GM21447 (cell line): ENCODE measurements at regions not wholly inside any gene's neighbourhood (a gene's known extent, or its start where the extent isn't known, plus 50 kb on each side); places are given as distances from the start of the nearest gene placed in this dataset.

Experiments
- ATAC-seq: cut with Tn5 transposase; IDR thresholded peaks from one replicate; pipeline ENCODE4 v1.9.1; 2021; ENCODE audit not compliant: unreplicated experiment

DNA sequence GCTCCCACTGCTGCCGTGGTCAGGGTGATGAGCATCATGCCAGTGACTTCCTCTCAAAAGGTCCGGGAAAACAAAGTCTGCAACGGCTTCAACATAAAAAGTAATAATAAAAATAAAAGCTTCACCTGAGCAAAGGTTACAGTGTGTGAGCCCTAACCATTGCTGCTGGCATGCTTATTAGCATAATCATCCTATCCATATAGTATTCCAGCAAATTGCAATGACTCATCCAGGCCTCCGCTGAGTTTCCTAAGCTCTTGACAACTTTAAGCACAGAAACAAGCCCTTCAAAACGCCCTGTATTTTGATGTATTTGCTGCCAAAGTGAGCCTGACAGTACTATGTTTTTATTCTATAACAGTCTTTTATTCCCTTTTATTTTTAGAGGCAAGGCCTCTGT is 100.5 kb downstream of the AASDH start:
- ATAC-seq, result no peak

DNA sequence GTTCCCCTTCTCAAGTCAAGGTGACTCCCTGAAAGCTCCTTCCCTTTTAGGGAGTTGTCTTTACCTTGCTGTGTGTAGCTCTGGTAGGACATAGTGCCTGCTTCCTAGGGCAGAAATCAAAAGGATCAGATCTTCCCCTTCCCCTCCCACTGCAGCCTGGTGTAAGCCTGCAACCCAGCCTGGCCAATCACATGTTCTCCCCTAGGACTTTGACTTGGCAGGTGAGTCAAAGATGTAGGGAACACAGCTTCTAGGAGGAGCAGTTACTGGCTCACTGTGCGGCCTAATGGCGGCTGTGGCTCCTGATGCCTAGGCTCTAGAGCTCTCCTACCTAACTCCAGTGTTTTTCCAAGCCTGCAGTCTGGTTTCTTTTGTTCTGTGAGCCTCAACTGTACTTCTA is 103.9 kb downstream of the AASDH start:
- no peak for ATAC-seq

DNA sequence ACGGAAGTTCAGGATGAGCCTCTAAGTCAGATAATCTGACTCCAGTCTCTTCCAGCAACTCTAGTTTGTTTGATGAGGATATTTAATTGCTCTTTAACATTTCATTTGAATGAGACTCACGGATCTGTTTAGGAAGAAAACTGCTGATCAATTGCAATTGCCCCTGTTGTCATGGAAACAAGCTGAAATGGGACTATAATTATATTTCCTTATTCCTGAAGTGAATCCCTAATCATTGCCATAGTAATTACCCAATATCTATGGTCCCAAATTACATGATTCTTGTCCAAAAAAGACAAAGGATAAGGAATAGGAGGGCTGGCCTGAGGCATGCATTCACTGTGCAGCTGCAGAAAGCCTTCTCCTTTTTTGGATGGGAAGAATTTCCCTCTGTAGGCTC is 105.3 kb downstream of the AASDH start:
- ATAC-seq, result no peak

DNA sequence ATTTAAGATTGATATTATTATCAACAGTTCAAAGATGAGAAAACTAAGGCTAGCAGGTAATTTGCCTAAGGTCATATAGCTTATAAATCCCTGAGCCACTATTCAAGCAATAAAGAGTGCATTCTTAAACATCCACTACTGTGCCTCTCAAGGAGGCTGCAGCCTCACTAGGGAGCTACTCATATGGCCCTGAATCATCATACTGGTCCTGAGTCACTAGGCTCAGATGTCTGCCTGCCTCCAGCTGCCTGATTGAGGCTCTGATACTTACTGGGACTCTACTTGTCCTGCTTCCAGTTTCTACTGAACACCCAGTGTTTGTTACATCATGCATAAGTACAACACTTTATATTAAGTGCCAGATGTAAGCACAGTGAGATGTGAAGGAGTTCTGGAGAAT is 110.7 kb downstream of the AASDH start:
- no peak for ATAC-seq

- ATAC-seq, result no peak
Measured at GRCh38 chr4:56273391-56273790, 113.9 kb downstream of the AASDH start.

DNA sequence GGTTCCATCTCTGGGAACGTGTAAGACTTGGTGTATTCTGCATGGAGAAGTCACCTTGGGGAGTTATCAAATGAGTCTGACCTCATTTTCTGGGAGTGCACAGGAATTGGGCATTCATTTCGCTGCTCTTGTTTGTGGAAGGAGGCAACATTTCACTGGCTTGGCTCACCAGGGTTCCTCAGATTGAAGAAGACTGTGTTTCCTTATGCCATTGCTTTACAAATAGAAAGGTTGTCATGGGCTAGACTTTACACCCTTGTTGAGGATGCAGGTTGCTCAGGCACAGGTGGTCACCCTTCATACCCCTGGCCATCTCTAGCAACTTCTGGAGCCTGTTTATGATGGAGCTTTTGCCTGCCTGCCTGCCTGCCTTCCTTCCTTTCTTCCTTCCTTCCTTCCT is 114.4 kb downstream of the AASDH start:
- no peak for ATAC-seq

DNA sequence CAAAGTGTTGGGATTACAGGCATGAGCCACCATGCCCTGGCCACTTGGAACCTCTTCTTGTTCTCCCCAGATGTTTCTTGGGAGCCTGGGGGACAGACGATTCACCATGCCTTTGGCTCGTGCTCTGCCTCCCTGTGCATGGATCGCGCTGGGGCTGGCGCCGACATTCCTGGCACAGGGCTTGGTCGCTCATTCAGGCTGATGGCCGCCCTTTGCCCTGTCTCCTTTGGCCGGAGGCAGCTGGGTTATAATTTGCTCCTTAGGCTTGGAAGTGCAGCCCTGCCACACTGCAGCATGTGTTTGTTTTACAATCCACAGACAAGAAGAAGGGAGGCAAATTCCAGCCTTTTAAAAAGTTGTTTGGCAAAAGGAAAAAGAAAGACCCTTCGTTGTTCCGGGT is 115.3 kb downstream of the AASDH start:
- ATAC-seq, result no peak

DNA sequence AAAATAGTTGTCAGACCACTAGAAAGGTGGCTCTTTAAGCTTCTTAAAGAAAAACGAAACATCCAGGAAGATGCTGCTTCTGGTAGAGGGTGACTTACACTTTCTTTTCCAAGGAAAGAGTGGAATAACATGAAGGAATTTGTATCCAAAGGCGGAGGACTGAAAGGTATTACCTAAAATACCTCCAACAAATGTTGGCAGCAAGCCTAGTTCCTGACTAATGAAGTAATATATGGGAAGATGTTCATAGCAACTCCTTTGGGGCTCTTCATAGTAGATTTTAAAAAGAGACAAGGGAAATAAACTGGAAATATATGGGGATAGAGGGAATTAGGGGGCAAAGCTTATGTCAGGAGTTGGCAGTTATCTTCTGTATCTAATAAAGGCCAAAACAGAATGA is 116.2 kb downstream of the AASDH start:
- ATAC-seq, result no peak

DNA sequence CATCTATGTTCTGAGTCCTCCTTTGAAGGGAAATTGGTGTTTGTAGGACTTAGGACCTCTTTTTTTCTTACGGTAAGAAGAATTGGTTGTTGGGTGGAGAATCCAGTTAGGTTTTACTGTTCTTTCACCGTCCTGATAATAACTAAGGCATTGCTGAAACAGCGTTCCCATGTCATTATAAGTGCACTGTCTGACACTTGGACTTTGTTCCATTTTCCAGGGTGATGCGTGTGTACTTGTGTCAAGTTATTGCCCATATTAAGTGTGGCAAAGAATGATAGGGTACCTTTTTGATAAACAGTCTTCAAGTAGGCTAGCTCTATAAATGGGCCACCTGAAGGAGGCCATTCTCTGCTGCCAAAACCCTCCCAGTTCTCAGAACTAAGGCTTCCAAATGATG is 119.7 kb downstream of the AASDH start:
- no peak for ATAC-seq

GRCh38 chr4:56264873-56265272 is 122.4 kb downstream of the AASDH start:
- ATAC-seq, result no peak

DNA sequence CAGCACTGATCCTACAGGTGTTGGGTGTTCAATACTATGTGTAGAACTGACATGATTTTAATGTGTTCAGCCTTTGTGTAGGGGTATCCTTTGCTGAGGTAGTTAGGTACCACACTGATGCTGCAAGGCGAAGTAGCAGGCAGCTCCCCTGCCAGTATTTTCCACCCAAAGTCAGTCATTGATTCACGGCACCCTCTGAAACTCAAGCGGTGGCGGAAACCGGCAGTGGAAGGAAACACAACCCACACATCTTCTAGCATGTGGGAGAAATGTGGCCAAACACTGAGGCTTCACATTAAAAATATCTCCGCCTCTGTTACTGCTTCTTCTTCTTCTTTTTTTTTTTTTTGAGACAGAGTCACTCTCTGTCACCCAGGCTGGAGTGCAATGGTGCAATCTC is 126.3 kb downstream of the AASDH start:
- ATAC-seq, result no peak

GRCh38 chr4:56260320-56260719 is 127.0 kb downstream of the AASDH start:
- no peak for ATAC-seq

- no peak for ATAC-seq
Measured at GRCh38 chr4:56259655-56260054, 127.6 kb downstream of the AASDH start.

DNA sequence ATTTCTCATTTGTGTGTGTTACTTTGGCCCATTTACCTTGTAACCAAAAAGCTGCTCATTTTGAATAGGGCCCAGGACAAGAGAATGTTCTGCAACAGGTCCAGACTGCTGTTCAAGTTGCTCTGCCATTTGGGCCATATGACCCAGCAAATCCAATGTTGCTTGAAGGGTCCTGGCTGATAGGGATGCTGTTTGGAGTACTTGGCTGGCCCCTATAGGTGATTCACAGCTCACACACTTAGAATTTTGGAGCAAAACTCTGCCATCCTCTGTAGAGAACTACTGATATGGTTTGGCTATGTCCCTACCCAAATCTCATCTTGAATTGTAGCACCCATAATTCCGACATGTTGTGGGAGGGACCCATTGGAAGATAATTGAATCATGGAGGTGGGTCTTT is 131.5 kb downstream of the AASDH start:
- ATAC-seq, result no peak

DNA sequence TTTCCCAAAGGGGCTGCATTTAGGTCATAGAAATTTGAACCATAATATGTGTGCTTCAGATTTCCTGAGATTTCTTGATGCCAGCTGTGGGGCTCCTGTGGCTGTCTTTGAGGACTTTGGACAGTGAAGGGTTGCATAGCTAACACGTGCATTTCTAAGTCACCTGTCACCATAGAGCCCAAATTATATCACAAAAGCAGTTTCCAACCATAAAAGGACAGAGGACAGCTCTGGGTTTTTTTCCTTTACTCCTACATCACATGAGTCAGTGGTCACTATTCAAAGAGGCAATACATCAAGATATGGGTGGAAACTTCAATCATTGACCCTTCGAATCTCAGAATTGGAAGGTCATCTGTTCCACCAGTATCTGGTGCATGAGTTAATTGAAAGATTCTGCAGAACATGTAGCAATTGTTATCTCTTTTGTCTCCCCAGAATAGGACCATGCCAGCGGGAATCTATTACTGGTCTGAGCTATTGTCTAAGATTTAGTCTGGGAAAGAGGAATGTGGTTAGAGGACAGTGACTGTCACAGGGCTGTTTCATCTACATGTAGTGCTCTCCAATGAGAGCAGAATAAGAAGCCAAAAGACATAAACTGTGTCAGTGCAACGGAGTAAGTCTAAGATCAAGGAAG is 133.5 kb downstream of the AASDH start:
- no peak for ATAC-seq

GRCh38 chr4:56252561-56253152 is 134.6 kb downstream of the AASDH start:
- ATAC-seq, result no peak

- ATAC-seq, result no peak
Measured at GRCh38 chr4:56251556-56251955, 135.7 kb downstream of the AASDH start.

GRCh38 chr4:56250776-56251175 is 136.5 kb downstream of the AASDH start:
- ATAC-seq, result no peak

DNA sequence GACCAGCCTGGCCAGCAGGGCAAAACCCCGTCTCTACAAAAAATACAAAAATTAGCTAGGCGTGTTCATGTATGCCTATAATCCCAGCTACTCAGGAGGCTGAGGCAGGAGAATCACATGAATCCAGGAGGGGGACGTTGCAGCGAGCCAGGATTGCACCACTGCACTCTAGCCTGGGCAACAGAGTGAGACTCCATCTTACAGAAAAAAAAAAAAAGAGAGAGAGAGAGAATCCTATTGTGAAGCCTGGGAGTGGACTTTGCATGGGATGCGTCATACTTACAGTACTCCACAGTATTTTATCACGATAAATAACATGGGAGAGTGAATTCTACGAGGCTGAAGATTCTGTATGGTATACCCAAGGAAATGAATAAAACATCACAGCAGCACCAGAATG is 139.6 kb downstream of the AASDH start:
- no peak for ATAC-seq

DNA sequence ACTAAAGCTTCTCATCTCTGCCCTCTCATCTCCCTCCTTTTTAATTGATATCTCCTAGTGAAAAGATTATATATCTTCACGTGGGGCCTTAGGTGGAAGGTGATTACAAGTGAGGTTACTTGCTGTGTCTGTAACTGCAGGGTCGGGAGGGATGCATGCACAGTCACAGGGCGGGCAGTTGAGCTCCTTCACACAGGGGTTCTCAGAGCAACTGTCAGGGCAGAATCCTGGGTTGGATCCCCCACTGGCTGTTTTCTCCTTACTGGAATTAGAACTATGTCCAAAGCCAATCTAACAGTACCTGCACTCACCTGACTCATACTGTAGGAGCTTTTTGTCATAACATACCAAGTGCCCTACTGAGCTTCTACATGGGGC is 141.1 kb downstream of the AASDH start:
- ATAC-seq, result no peak

DNA sequence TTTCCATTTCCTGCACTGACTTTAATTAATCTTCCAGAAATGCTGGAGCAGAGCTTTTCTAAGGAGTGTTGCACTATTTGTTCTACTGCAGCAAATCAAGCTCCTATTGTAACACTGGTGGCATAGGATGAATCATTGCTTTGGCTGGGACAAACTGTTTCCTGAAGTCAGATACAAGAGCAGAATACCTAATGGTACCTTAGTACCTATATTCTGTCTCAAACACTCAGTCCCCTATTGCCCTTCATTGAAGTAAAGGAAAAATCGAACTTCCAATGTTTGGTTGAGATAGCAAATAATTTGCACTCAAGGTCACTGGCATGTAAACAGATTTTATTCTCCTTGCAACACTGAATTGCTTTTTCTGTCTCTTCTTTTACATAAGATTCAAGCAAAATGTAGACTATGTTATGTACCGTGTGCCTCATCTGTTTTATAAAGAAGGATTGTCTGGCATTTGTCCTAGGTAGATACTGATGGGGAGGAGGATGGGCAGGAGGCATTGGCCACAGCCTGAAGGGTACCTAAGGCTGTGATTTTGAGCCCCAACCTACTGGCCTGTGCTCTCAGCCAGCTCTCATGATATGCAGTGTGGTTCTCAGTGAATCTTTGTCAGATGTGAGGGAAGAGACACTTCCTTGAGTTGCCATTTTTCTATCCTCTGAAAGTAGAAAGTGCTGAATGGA is 141.6 kb downstream of the AASDH start:
- ATAC-seq, result no peak

- no peak for ATAC-seq
Measured at GRCh38 chr4:56244681-56245080, 142.6 kb downstream of the AASDH start.

DNA sequence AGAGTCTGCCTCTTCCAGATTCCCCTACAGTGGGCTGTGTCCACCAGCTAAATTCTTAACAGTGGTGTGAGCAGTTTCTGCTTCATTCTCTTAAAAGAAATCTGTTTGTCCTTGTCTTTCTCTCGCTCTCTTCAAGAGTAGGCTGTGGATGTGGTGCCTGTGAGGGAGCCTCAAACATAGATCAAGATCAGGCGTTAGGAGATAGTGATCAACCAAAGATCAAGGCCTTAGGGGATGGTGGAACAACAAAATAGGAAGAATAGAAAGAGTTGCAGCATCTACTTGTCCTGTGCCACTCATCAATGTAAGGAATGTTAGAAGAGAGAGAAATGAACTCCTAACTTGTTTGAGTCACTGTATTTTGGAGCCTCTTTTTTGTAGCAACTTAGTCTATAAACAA is 144.2 kb downstream of the AASDH start:
- no peak for ATAC-seq
